NAMALWA (cell line): ENCODE measurements at regions not wholly inside any gene's neighbourhood (a gene's known extent, or its start where the extent isn't known, plus 50 kb on each side); places are given as distances from the start of the nearest gene placed in this dataset.

Experiments
- DNase-seq: peaks from one replicate; pipeline ENCODE4 v3.0.0-alpha.2; 2015; ENCODE audit warnings: low spot score

- DNase-seq = no peak
Observed at GRCh38 chr10:61000769-61001730, 57.1 kb upstream of the RHOBTB1 start.

GRCh38 chr10:60998932-60999331 is 54.9 kb upstream of the RHOBTB1 start:
- no peak for DNase-seq

GRCh38 chr10:60994128-60994527 is 50.1 kb upstream of the RHOBTB1 start:
- DNase-seq = no peak
